A549 (cell line): ENCODE measurements at regions not wholly inside any gene's neighbourhood (a gene's known extent, or its start where the extent isn't known, plus 50 kb on each side); places are given as distances from the start of the nearest gene placed in this dataset.

ENCODE experiments used
- ATAC-seq, 2 experiments: fragments of 200-7000 bp in 1 of 2; fragments of >200 bp in 1 of 2; cut with Nextera tagmentation in 1 of 2; cut with Tn5 transposase in 1 of 2; 3 replicates each; pipeline versions ENCODE4 v1.8.0 to v1.9.1; 2018 to 2020; ENCODE audit warnings: mild to moderate bottlenecking in 1 of 2, moderate library complexity in 1 of 2
- CTCF ChIA-PET: fragments of 300-600 bp; sonication (Branson Sonifier 250); formaldehyde crosslinking; extraction: SDS; loops from one replicate; lab custom pipeline; 2021; ENCODE audit warnings: antibody characterized with exemption, inconsistent platforms; lab: Yijun Ruan, JAX
- POLR2A ChIA-PET: fragments of 350-600 bp; formaldehyde crosslinking; extraction: SDS; loops from one replicate; lab custom pipeline; 2021; ENCODE audit warnings: antibody characterized with exemption, inconsistent platforms; lab: Yijun Ruan, JAX
- DNase-seq, 2 experiments: peaks; one replicate each; pipeline versions ENCODE4 v3.0.0 to v3.0.0-alpha.2; 2011 to 2016; ENCODE audit warnings: low read depth in 1 of 2, low spot score in 1 of 2
- FAIRE-seq: peaks from 2 replicates; lab custom pipeline; 2011; peaks lifted over from hg19 to GRCh38; lab: Jason Lieb, UNC
- H3K27ac ChIP-seq, 2 experiments: fragments of >200 bp; sonication (Bioruptor Twin); formaldehyde crosslinking; 3 replicates each; pipeline ENCODE4 v1.5.1; 2016 to 2017
- H3K4me1 ChIP-seq: fragments of >200 bp; sonication (Bioruptor Twin); formaldehyde crosslinking; 3 replicates; pipeline ENCODE4 v1.6.1; 2016
- H3K4me2 ChIP-seq: fragments of >200 bp; sonication (Bioruptor Twin); formaldehyde crosslinking; 3 replicates; pipeline ENCODE4 v1.6.1; 2016
- H3K4me3 ChIP-seq: fragments of >200 bp; sonication (Bioruptor Twin); formaldehyde crosslinking; 3 replicates; pipeline ENCODE4 v1.5.1; 2016
- H3K9me3 ChIP-seq: fragments of >200 bp; sonication (Bioruptor Twin); formaldehyde crosslinking; 3 replicates; pipeline ENCODE4 v1.6.1; 2016
- BCL3 ChIP-seq: fragments of >200 bp; sonication (Bioruptor Twin); formaldehyde crosslinking; IDR thresholded peaks from 3 replicates; pipeline ENCODE4 v1.6.1; 2016
- CBX2 ChIP-seq: fragments of 200-600 bp; sonication (generic); IDR thresholded peaks from 2 replicates; pipeline ENCODE4 v1.6.1; 2016; ENCODE audit warnings: low read depth, mild to moderate bottlenecking, borderline replicate concordance
- CEBPB ChIP-seq, 2 experiments: fragments of >200 bp in 1 of 2; sonication (Bioruptor Twin) in 1 of 2; formaldehyde crosslinking in 1 of 2; IDR thresholded peaks; 2 replicates each; pipeline ENCODE4 v1.6.1; 2012 to 2016
- CHD2 ChIP-seq: fragments of 150-350 bp; IDR thresholded peaks from 2 replicates; pipeline ENCODE4 v1.6.1; 2014; ENCODE audit warnings: low read length; ENCODE audit not compliant: partially characterized antibody
- CHD4 ChIP-seq: fragments of 200-600 bp; sonication (generic); IDR thresholded peaks from 2 replicates; pipeline ENCODE4 v1.6.1; 2016; ENCODE audit warnings: antibody characterized with exemption, mild to moderate bottlenecking, borderline replicate concordance
- ELK1 ChIP-seq: fragments of 150-350 bp; IDR thresholded peaks from 2 replicates; pipeline ENCODE4 v1.6.1; 2014; ENCODE audit warnings: low read depth, mild to moderate bottlenecking, low read length
- EP300 ChIP-seq, 2 experiments: fragments of >200 bp; sonication (Bioruptor Twin); formaldehyde crosslinking; IDR thresholded peaks; 2 replicates in 1 of 2; 3 replicates in 1 of 2; pipeline ENCODE4 v1.6.1; 2016 to 2017
- FOSB ChIP-seq: fragments of 250-450 bp; sonication (Bioruptor Pico); IDR thresholded peaks from 2 replicates; pipeline ENCODE4 v1.5.0; 2020; ENCODE audit warnings: mild to moderate bottlenecking, moderate library complexity
- FOSL2 ChIP-seq, 2 experiments: fragments of 450-650 bp in 1 of 2; fragments of >200 bp in 1 of 2; sonication (Bioruptor Twin) in 1 of 2; formaldehyde crosslinking; IDR thresholded peaks; 2 replicates each; pipeline versions ENCODE4 v1.5.0 to v1.6.1; 2016 to 2020; ENCODE audit warnings: mild to moderate bottlenecking in 1 of 2, moderate library complexity in 1 of 2
- FOXS1 ChIP-seq: fragments of 250-450 bp; sonication (Bioruptor Pico); IDR thresholded peaks from 2 replicates; pipeline ENCODE4 v1.5.0; 2020; ENCODE audit warnings: mild to moderate bottlenecking, moderate library complexity
- HEYL ChIP-seq: fragments of 250-450 bp; sonication (Bioruptor Pico); IDR thresholded peaks from 2 replicates; pipeline ENCODE4 v1.8.0; 2021; ENCODE audit warnings: mild to moderate bottlenecking, moderate library complexity
- HOXA7 ChIP-seq: fragments of 250-450 bp; sonication (Bioruptor Pico); IDR thresholded peaks from 2 replicates; pipeline ENCODE4 v1.5.0; 2020; ENCODE audit warnings: mild to moderate bottlenecking, moderate library complexity
- HOXB5 ChIP-seq: fragments of 250-450 bp; sonication (Bioruptor Pico); IDR thresholded peaks from 2 replicates; pipeline ENCODE4 v1.5.0; 2020; ENCODE audit warnings: mild to moderate bottlenecking, moderate library complexity
- KDM5A ChIP-seq: fragments of 200-600 bp; sonication (generic); IDR thresholded peaks from 2 replicates; pipeline ENCODE4 v1.6.1; 2016; ENCODE audit warnings: antibody characterized with exemption, mild to moderate bottlenecking
- MAFK ChIP-seq: fragments of 450-650 bp; IDR thresholded peaks from 2 replicates; pipeline ENCODE4 v1.6.1; 2014; ENCODE audit not compliant: partially characterized antibody
- MAZ ChIP-seq: fragments of 150-350 bp; IDR thresholded peaks from 2 replicates; pipeline ENCODE4 v1.6.1; 2014; ENCODE audit warnings: antibody characterized with exemption, low read depth, low read length, borderline replicate concordance
- NR3C1 ChIP-seq: fragments of >200 bp; sonication (Bioruptor Twin); formaldehyde crosslinking; IDR thresholded peaks from 3 replicates; pipeline ENCODE4 v1.6.1; 2017
- RARB ChIP-seq: fragments of 250-450 bp; sonication (Bioruptor Pico); IDR thresholded peaks from 2 replicates; pipeline ENCODE4 v1.8.0; 2021; ENCODE audit warnings: mild to moderate bottlenecking, moderate library complexity
- SMC3 ChIP-seq: fragments of >200 bp; sonication (Bioruptor Twin); formaldehyde crosslinking; IDR thresholded peaks from 3 replicates; pipeline ENCODE4 v1.6.1; 2018; ENCODE audit warnings: inconsistent platforms
- TP53 ChIP-seq: fragments of 250-450 bp; sonication (Bioruptor Pico); IDR thresholded peaks from 2 replicates; pipeline ENCODE4 v1.5.0; 2021; ENCODE audit warnings: mild to moderate bottlenecking, moderate library complexity
- USF2 ChIP-seq: fragments of 450-650 bp; IDR thresholded peaks from 2 replicates; pipeline ENCODE4 v1.6.1; 2014; ENCODE audit warnings: antibody characterized with exemption
- ZNF302 ChIP-seq: fragments of 250-450 bp; sonication (Bioruptor Pico); IDR thresholded peaks from 2 replicates; pipeline ENCODE4 v1.9.0; 2021; ENCODE audit warnings: inconsistent platforms, mild to moderate bottlenecking, moderate library complexity
- WGBS: methylation state at CpG from one replicate; pipeline ENCODE4 v1.1.6; 2017; ENCODE audit errors: missing lambda C conversion rate; 5-methylcytosine and 5-hydroxymethylcytosine counted together
- TF ChIP-seq, protein P1 (sequence below): fragments of >200 bp; sonication (Bioruptor Twin); formaldehyde crosslinking; IDR thresholded peaks from 2 replicates; pipeline ENCODE4 v1.6.1; 2016

- DNase-seq (no peak), FAIRE-seq (no peak), ATAC-seq (no peak)
- Histone ChIP-seq H3K9me3 (no peaks in the 10 kb centered on the region), H3K4me2 (no peak overlapping the region), H3K4me3 (no peak overlapping the region), H3K27ac (no peak overlapping the region), H3K4me1 (no peaks in the 10 kb centered on the region)
- ChIA-PET CTCF (no interaction called here), POLR2A (no interaction called here)
- 0% methylated on average over 1 of the region's 1 CpG for WGBS
- TF ChIP-seq RARB (CRISPR knock-in tag): no peak
- no peak for TF ChIP-seq FOSB
- no peak for TF ChIP-seq ELK1
- TF ChIP-seq BCL3: no peak
- TF ChIP-seq FOXS1 (CRISPR knock-in tag): no peak
- TF ChIP-seq MAZ: no peak
- no peak for TF ChIP-seq HOXB5 (CRISPR knock-in tag)
These were observed 235.3 kb upstream of the ROPN1 start for GRCh38 chr3:124227150-124227630.

GRCh38 chr3:124229420-124229819 lies 237.5 kb upstream of the ROPN1 start:
- FAIRE-seq: no peak

More at GRCh38 chr3:124229420-124229819, 237.5 kb upstream of the ROPN1 start:
- no peaks in the 10 kb centered on the region for H3K9me3 ChIP-seq
- no peak overlapping the region for H3K4me2 ChIP-seq
- no peaks in the 10 kb centered on the region for H3K4me1 ChIP-seq
- ATAC-seq (no peak), DNase-seq (no peak)
- TF ChIP-seq CEBPB (IDR thresholded peaks at IDR 0.05) (no peak), CBX2 (no peak), MAZ (no peak), CHD2 (no peak), MAFK (no peak), ELK1 (no peak), BCL3 (no peak), FOSB (no peak), HEYL (CRISPR knock-in tag) (no peak), EP300 (IDR thresholded peaks at IDR 0.05) (no peak), KDM5A (no peak), TP53 (CRISPR knock-in tag) (no peak), ZNF302 (CRISPR knock-in tag) (no peak), SMC3 (no peak), USF2 (no peak), HOXA7 (CRISPR knock-in tag) (no peak), CHD4 (no peak), NR3C1 (no peak), FOSL2 (IDR thresholded peaks at IDR 0.05) (no peak), FOSL2 (CRISPR knock-in tag; IDR thresholded peaks at IDR 0.05) (no peak)
- TF ChIP-seq, protein P1, sequence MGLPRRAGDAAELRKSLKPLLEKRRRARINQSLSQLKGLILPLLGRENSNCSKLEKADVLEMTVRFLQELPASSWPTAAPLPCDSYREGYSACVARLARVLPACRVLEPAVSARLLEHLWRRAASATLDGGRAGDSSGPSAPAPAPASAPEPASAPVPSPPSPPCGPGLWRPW: no peak
- no peak overlapping the region for H3K4me3 ChIP-seq
- H3K27ac ChIP-seq: no peak overlapping the region
- ChIA-PET POLR2A (no interaction called here), CTCF (no interaction called here)
- 52% methylated on average over 5 of the region's 5 CpGs for WGBS
